Activated naive CD4-positive, alpha-beta T cell treated with anti-CD3 and anti-CD28 coated beads, Interleukin-2, amount 10 ng/mL, durations not matched to agents 7 days and 5 days (primary cell): ENCODE measurements at regions not wholly inside any gene's neighbourhood (a gene's known extent, or its start where the extent isn't known, plus 50 kb on each side); places are given as distances from the start of the nearest gene placed in this dataset.

Experiments used
- CTCF ChIA-PET: fragments of 350-600 bp; sonication (Branson Sonifier 250); formaldehyde crosslinking; loops from one replicate; lab custom pipeline; 2021; ENCODE audit warnings: antibody characterized with exemption; lab: Charles Lee
- DNase-seq: peaks from one replicate; pipeline ENCODE4 v3.0.0-alpha.2; 2020
- H3K27ac Mint-ChIP-seq: one replicate; pipeline ENCODE4 v1.8.0; 2021; ENCODE audit warnings: mild to moderate bottlenecking, moderate library complexity, mixed read lengths
- H3K27me3 Mint-ChIP-seq: one replicate; pipeline ENCODE4 v1.8.0; 2021; ENCODE audit warnings: mild to moderate bottlenecking, mixed read lengths
- H3K36me3 Mint-ChIP-seq: one replicate; pipeline ENCODE4 v1.8.0; 2021; ENCODE audit warnings: mixed read lengths
- H3K4me1 Mint-ChIP-seq: one replicate; pipeline ENCODE4 v1.8.0; 2021; ENCODE audit warnings: mixed read lengths
- H3K4me3 Mint-ChIP-seq: one replicate; pipeline ENCODE4 v1.8.0; 2021; ENCODE audit warnings: mild to moderate bottlenecking, moderate library complexity, mixed read lengths
- H3K9me3 Mint-ChIP-seq: one replicate; pipeline ENCODE4 v1.8.0; 2021; ENCODE audit warnings: mixed read lengths

DNA sequence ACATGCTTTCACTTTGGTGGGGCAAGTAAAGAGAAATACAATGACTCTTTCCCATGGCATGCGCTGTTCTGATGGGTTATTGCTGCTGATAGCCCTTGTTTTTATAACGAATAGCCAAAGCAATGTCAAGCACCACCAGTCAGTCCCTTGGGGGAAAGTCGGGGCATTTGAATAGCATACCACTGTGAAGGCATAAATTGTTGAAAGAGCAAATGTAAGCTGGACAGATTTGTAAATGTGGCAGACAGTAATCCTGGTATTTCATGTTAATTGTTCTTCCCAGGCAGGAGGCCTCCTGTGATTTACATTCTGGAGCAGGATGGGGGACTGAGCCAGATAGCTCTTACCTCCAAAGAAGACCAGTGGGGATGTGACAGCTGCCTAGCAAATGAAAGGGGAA lies 293.3 kb downstream of the ADRA2A start:
- no peaks in the 10 kb centered on the region for H3K36me3 Mint-ChIP-seq
- CTCF ChIA-PET = no interaction called here
- H3K27ac Mint-ChIP-seq = no peak overlapping the region
- H3K27me3 Mint-ChIP-seq = no peaks in the 10 kb centered on the region
- no peak overlapping the region for H3K4me3 Mint-ChIP-seq
- no peaks in the 10 kb centered on the region for H3K9me3 Mint-ChIP-seq
- no peak for DNase-seq
- H3K4me1 Mint-ChIP-seq = no peaks in the 10 kb centered on the region

DNA sequence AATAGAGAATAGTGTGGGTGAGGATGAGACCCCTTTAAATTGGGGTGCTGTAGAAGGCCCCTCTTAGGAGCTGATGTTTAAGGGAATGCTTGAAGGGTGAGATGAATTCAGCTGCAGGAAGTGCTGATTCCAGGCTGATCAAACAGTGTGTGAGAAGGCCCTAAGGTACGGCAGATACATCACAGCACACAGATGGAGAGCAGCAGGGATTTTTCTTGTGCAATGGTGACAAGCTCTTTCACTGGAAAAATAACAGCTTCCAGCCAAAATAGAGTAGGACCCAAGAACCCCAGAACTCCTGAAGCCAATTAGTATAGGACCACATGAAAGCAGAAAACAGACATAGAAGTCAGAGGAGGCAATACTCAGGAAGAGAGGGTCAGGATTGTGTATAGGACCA lies 296.9 kb downstream of the ADRA2A start:
- no peak for DNase-seq
- H3K9me3 Mint-ChIP-seq = no peaks in the 10 kb centered on the region

DNA sequence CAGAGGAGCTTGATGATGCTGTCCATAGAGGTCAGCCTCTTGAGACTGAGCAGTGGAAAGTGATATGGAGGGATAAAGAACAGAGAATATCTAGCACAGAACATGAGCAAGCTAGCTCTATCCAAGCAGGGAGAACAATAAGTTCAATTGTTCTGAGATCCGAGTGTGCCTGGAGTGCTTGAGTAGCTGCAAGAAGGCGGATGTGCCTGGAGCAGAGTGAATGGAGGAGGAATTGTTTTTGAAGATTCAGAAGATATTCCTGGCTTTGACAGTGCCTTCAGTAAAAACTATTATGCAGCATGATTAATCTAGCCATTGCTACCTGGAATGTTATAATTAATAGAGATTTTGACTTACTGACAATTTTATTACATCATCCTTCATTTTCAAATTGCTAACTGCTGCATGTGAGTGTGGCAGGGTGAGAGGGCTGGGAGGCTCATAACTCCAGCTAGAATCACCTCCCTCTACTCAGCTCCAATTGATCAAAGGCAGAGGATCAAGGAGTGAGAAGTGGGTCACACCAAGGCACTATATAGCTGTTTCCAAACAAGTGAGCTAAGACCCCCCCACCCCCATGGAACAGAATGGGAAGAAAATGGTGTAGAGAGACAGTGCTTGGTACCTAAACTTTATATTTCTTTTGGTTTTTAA lies 302.8 kb downstream of the ADRA2A start:
- Mint-ChIP-seq H3K9me3 (no peaks in the 10 kb centered on the region), H3K27me3 (no peaks in the 10 kb centered on the region), H3K36me3 (no peaks in the 10 kb centered on the region), H3K4me1 (no peaks in the 10 kb centered on the region), H3K27ac (no peak overlapping the region), H3K4me3 (no peak overlapping the region)
- CTCF ChIA-PET = interaction anchor here (0.6 kb wide), 1 partner anchor 79 kb away, joined by 3 read pairs; no protein-coding TSS in a partner anchor
- DNase-seq = no peak

More for the DNA sequence above, 296.9 kb downstream of the ADRA2A start:
- no peak overlapping the region for H3K27ac Mint-ChIP-seq
- H3K4me3 Mint-ChIP-seq = no peak overlapping the region
- CTCF ChIA-PET = no interaction called here
- no peaks in the 10 kb centered on the region for H3K27me3 Mint-ChIP-seq
- no peaks in the 10 kb centered on the region for H3K4me1 Mint-ChIP-seq
- H3K36me3 Mint-ChIP-seq = no peaks in the 10 kb centered on the region

DNA sequence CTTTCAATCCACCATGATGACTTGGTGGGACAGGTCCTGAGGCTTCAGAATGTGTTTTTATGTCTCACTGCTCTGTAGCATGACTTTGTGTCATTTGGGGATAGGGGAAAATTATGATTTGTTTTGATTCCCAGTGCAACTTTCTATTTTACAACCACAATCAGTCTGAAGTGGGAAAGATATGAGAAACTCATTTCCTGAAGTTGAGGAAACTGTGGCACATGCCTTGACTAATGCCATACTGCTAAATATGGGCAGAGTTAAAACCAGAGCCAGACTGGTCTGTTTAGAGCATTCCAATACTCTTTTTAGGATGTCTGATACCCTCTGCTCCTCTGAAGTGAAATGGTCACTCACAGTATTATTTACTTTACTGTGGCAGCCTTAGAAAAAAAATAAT lies 307.7 kb downstream of the ADRA2A start:
- no peak overlapping the region for H3K4me3 Mint-ChIP-seq
- no peaks in the 10 kb centered on the region for H3K9me3 Mint-ChIP-seq
- DNase-seq = no peak
- H3K27ac Mint-ChIP-seq = no peak overlapping the region
- H3K36me3 Mint-ChIP-seq = no peaks in the 10 kb centered on the region
- CTCF ChIA-PET = no interaction called here
- H3K27me3 Mint-ChIP-seq = no peaks in the 10 kb centered on the region
- no peaks in the 10 kb centered on the region for H3K4me1 Mint-ChIP-seq

DNA sequence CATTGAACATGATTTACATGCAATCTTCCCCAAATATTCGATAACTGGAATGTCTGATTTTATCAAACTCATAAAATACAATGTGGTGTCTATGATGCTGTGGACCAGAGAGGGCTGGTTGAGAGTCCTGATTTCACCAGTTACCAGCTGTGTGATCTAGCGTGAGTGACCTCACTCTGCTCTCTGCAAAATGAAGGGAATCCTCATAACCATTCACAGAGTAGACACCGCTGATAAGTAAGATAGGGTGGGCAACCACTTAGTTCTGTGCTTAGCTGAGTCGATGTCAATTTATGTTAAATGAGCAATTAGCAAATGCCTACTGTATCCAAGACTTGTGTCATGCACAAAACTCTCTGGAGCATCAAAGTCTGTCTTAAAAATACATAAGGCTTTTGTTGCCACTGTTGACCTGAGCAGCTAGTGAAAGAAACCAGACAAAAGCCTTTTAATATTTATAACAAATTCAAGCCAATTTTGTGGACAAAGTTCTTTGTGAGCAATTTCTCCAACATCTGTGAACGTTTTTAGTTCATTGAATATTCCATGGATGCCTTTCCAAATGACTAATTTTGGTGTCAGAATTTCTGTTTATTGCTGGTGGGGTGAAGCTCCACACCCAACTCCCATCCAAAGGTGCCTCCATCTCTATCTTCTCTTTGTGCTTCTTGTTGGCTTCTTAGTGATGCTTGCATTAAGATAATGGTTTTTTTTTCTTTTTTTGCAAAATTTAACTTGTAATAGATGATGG lies 314.2 kb downstream of the ADRA2A start:
- Mint-ChIP-seq H3K9me3 (no peaks in the 10 kb centered on the region), H3K36me3 (no peaks in the 10 kb centered on the region), H3K27me3 (no peaks in the 10 kb centered on the region), H3K4me3 (no peak overlapping the region), H3K27ac (no peak overlapping the region), H3K4me1 (no peaks in the 10 kb centered on the region)
- DNase-seq = no peak
- CTCF ChIA-PET = interaction anchor here (0.7 kb wide), 1 partner anchor 23 kb away, joined by 3 read pairs; no protein-coding TSS in a partner anchor

DNA sequence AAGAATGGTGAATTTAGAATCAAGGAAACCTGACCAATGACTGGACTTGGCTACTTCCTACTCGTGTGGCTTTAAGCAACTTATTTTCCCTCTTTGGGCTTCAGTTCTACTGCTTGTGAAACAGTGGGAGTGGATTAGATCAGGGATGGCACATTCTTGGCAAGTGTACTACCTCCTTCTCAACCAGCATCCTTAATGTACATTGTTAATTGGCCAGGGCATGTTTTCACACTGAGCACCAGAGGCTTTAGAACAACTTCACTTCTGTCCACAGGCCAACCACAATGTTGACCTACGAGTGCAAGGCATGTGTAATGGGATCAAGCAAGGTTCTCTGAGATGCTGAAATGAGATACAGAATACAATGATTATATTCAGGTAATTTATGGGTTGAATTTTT lies 315.3 kb downstream of the ADRA2A start:
- Mint-ChIP-seq H3K36me3 (no peaks in the 10 kb centered on the region), H3K4me3 (no peak overlapping the region), H3K27ac (no peak overlapping the region), H3K27me3 (no peaks in the 10 kb centered on the region), H3K9me3 (no peaks in the 10 kb centered on the region), H3K4me1 (no peaks in the 10 kb centered on the region)
- no peak for DNase-seq
- CTCF ChIA-PET = no interaction called here

DNA sequence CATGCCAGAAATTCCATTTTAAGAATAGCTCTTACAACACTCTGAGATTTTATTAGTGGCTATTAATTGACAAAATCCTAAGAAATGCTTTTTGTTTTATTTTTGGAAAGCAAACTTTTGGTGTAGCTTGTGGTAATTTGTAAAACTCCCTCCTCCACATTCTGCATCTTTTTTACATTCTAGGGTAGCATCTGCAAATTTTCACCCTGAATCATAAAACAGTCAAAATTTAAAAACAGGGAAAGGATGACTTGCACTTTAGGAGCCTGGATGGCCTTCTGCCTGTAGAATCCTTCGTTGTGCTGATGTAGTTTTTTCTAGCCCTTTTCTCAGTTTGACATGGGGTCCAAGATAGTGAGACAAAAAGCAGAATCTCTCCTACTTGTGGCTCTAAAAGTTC lies 316.1 kb downstream of the ADRA2A start:
- DNase-seq = no peak
- Mint-ChIP-seq H3K36me3 (no peaks in the 10 kb centered on the region), H3K27ac (no peak overlapping the region), H3K9me3 (no peaks in the 10 kb centered on the region), H3K27me3 (no peaks in the 10 kb centered on the region), H3K4me3 (no peak overlapping the region), H3K4me1 (no peaks in the 10 kb centered on the region)
- CTCF ChIA-PET = no interaction called here

DNA sequence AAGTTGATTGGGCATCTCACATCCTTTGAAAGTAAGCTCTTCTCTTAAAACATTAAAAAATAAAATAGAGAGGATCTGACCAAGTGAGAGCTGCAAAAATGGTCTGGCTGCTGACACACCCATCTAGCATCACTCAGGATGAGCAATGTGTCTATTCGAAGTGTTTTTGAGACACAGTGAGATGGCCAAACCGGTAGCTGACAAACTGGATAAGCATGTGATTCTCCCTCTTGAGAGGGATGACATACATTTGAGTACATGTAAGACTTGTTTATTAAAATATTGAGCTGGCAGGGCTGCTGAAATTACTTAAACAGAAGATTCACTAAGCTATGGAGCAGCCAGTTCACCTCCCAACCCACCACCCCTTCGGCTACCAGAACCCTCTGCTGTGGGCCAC lies 333.9 kb downstream of the ADRA2A start:
- no peak overlapping the region for H3K27ac Mint-ChIP-seq
- DNase-seq = no peak
- H3K9me3 Mint-ChIP-seq = no peaks in the 10 kb centered on the region
- H3K27me3 Mint-ChIP-seq = no peaks in the 10 kb centered on the region
- H3K4me3 Mint-ChIP-seq = no peak overlapping the region
- CTCF ChIA-PET = no interaction called here
- H3K4me1 Mint-ChIP-seq = no peaks in the 10 kb centered on the region
- H3K36me3 Mint-ChIP-seq = no peaks in the 10 kb centered on the region

DNA sequence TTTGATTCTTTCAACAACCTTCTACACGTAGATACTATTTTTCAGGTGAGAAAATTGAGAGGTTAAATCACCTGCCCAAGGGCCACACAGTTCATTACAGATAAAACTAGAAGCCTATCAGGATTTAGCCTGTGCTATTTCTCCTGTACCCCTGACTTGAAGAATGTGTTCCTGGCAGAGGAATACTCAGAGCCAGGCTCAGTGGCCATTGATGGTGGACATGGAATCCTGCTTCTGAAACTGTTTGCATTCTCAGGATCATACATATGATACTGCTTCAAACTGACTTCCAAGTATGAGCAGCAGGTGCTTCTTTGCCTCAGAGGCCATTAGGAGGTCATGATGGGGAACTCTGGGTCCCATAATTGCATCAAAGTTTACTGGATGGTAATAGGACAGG lies 348.6 kb downstream of the ADRA2A start:
- H3K9me3 Mint-ChIP-seq = no peaks in the 10 kb centered on the region
- CTCF ChIA-PET = no interaction called here
- no peak for DNase-seq
- H3K36me3 Mint-ChIP-seq = no peaks in the 10 kb centered on the region
- H3K4me3 Mint-ChIP-seq = no peak overlapping the region
- H3K27ac Mint-ChIP-seq = no peak overlapping the region
- no peaks in the 10 kb centered on the region for H3K4me1 Mint-ChIP-seq
- no peaks in the 10 kb centered on the region for H3K27me3 Mint-ChIP-seq

DNA sequence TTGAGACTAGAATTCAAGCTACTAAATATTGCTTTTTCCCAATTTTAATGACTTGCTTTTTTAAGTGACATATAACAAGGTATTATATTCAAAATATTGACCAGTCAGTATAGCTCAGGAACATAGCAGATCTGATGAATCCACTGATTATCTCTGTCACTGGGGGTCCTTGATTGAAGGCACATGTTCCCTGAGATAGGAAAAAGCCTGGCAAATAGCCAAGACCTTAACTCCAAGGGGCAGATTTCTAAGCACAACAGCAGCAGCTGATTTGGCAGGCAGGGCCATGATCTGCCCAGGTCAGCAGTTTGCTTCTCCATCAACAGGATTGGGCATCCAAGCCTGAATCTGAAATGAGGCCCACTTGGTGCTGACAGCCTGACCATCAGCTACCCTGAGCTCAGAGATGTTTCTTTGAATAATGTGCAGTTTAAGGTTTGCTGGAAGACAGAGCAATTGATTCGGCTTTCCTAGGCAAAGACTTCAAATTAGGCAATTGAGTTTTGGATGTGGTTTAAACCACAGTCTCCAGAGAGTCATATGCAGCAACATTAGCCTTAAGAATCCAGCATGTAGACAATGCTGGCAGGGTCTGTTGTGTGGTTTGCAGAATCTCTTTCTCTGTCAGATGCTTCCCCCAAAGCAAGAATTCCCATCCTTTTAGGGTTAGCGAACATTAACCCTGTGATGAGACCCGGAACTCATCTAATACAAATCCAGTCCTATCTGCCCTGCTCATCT lies 352.6 kb downstream of the ADRA2A start:
- Mint-ChIP-seq H3K27ac (no peak overlapping the region), H3K4me1 (no peaks in the 10 kb centered on the region), H3K36me3 (no peaks in the 10 kb centered on the region), H3K9me3 (no peaks in the 10 kb centered on the region), H3K4me3 (no peak overlapping the region), H3K27me3 (no peaks in the 10 kb centered on the region)
- no peak for DNase-seq
- CTCF ChIA-PET = no interaction called here

DNA sequence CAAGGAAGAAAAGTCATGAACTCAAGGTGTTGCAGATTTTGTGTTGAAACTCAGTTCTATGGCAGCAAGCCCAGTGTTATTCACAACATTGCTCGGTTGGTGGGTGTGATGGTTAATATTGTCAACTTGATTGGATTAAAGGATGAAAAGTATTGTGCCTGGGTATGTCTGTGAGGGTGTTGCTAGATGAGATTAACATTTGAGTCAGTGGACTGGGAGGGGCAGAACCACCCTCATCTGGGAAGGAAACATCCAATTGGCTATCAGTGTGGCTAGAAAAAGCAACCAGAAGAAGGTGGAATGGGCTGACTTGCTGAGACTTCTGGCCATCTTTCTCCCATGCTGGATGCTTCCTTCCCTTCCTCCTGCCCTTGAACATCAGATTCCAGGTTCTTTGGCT lies 353.2 kb downstream of the ADRA2A start:
- Mint-ChIP-seq H3K36me3 (no peaks in the 10 kb centered on the region), H3K4me1 (no peaks in the 10 kb centered on the region), H3K9me3 (no peaks in the 10 kb centered on the region), H3K27me3 (no peaks in the 10 kb centered on the region), H3K27ac (no peak overlapping the region), H3K4me3 (no peak overlapping the region)
- no peak for DNase-seq
- CTCF ChIA-PET = no interaction called here

DNA sequence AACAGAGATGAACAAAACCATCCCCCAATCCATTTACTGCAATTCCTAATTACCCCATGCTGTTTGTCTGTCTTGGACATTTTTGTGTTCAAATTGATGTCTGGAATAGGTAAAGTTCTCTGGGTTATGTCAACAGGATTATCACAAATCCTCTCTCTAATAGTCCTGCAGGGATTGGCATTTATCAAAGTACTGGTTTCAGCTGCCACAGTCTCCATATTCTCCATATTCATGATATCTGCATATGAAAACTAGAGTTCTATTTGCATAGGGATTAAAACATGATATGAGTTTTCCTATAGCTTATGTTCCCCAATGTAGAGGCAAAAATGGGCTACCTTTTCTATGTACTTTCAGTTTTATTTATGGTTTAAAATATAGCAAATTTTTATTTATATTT lies 355.8 kb downstream of the ADRA2A start:
- Mint-ChIP-seq H3K27me3 (no peaks in the 10 kb centered on the region), H3K4me1 (no peaks in the 10 kb centered on the region), H3K4me3 (no peak overlapping the region), H3K36me3 (no peaks in the 10 kb centered on the region), H3K27ac (no peak overlapping the region), H3K9me3 (no peaks in the 10 kb centered on the region)
- CTCF ChIA-PET = no interaction called here
- DNase-seq = no peak

DNA sequence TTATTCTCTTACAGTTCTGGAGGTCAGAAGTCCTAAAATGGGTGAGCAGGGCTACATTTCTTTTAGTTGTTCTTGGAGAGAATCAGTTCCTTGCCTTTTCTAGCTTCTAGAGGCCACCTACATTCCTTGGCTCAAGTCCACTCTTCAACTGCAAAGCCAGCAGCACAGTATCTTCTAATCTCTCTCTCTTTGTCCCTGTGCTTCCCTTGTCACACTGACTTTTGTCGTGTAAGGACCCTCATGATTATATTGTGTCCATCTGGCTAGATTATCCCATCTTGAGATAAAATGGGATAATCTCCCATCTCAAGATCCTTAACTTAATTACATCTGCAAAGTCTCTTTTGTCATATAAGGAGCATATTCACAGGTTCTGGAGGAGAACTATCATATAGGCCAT lies 359.0 kb downstream of the ADRA2A start:
- Mint-ChIP-seq H3K36me3 (no peaks in the 10 kb centered on the region), H3K27ac (no peak overlapping the region), H3K9me3 (no peaks in the 10 kb centered on the region), H3K27me3 (no peaks in the 10 kb centered on the region), H3K4me1 (no peaks in the 10 kb centered on the region), H3K4me3 (no peak overlapping the region)
- no peak for DNase-seq
- CTCF ChIA-PET = no interaction called here

DNA sequence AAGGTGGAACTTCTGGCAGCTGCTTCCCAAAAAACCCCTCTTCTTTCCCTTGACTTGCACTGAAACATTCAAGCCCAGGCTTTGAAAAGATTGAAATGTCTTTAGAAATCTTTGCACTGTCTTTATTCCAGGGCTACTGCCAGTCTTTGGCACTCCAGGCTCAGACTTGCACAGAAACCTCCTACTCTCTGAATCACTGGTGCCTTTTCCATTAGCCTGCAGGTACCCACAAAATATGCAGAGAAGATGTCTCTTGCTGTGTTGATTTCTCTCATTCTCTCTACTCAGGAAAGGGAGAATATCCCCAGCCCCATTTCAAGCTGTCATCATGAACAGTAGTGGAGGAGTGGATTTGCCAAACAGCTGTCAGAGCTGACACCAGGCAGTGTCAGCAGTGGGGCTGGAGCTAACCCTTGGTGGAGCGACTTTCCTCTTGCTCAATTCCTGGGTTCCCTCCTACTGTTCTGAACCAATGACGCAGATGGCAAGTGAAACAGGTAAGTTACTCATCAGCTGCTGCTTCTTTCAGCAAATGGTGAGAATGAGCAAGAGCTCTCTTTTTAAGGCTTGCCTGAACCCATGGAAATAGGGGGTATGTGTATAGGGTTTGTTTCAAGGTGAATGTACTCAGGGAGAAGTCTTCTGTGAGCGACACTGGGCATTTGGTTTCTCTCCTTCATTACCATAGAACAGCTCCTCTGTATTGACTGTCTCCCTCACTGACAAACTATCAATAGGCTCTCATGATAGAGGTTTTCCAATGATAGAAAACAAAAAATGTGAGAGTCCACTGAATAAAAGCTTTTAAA lies 362.4 kb downstream of the ADRA2A start:
- H3K4me1 Mint-ChIP-seq = no peaks in the 10 kb centered on the region
- no peaks in the 10 kb centered on the region for H3K27me3 Mint-ChIP-seq
- H3K4me3 Mint-ChIP-seq = no peak overlapping the region
- H3K36me3 Mint-ChIP-seq = no peaks in the 10 kb centered on the region
- no peaks in the 10 kb centered on the region for H3K9me3 Mint-ChIP-seq
- CTCF ChIA-PET = no interaction called here
- DNase-seq = no peak
- H3K27ac Mint-ChIP-seq = no peak overlapping the region
